ENCODE measurements at regions not wholly inside any gene's neighbourhood (a gene's known extent, or its start where the extent isn't known, plus 50 kb on each side); places are given as distances from the start of the nearest gene placed in this dataset.

DNA sequence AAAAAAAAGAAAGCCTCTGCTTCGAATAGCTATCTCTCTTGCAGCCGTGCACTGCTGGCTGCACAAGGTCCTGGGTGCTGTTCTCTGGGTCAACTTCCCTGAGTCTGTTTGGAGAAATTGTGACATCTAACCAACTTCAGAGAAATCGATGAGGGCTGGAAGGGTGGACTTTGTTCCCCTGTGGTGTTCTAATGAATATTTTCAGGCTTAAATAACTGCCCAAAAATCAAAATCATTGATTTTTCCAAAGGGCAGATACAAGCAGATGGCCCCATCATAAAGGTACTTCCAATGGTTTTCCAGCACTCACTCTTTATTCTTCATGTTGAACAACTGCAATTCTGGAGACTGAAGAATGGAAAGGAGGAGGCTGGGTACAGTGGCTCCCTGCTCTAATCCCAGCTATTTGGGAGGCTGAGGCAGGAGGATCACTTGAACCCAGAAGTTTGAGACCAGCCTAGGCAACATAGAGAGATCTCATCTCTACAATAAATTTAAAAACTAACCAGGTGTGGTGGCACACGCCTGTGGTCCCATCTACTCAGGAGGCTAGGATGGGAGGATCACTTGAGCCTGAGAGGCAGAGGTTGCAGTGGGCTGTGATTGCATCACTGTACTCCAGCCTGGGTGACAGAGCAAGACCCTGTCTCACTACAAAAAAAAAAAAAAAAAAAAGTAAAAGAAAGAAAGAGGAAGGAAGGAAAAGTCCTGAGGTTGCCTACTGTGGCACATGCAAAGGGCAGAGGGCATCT lies 59.1 kb downstream of the FOXA2 start:
- TF ChIP-seq, protein P1, sequence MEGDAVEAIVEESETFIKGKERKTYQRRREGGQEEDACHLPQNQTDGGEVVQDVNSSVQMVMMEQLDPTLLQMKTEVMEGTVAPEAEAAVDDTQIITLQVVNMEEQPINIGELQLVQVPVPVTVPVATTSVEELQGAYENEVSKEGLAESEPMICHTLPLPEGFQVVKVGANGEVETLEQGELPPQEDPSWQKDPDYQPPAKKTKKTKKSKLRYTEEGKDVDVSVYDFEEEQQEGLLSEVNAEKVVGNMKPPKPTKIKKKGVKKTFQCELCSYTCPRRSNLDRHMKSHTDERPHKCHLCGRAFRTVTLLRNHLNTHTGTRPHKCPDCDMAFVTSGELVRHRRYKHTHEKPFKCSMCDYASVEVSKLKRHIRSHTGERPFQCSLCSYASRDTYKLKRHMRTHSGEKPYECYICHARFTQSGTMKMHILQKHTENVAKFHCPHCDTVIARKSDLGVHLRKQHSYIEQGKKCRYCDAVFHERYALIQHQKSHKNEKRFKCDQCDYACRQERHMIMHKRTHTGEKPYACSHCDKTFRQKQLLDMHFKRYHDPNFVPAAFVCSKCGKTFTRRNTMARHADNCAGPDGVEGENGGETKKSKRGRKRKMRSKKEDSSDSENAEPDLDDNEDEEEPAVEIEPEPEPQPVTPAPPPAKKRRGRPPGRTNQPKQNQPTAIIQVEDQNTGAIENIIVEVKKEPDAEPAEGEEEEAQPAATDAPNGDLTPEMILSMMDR (IDR thresholded peaks at IDR 0.05; ENCODE audit: low read depth, low read length, poor library complexity, severe bottlenecking) = no peak
- no peak for TF ChIP-seq EZH2phosphoT487 (IDR thresholded peaks at IDR 0.05; ENCODE audit: borderline replicate concordance, low read length)

Data from DOHH2 (cell line).